T1000 (cell line): ENCODE measurements at regions not wholly inside any gene's neighbourhood (a gene's known extent, or its start where the extent isn't known, plus 50 kb on each side); places are given as distances from the start of the nearest gene placed in this dataset.

Experiments used
- DNase-seq: peaks from one replicate; lab custom pipeline; 2025; ENCODE audit warnings: mixed read lengths; lab: John Stamatoyannopoulos, UW

GRCh38 chr2:164439885-164440284 is 181.4 kb downstream of the GRB14 start:
- DNase-seq = no peak

GRCh38 chr2:164439235-164439634 is 182.0 kb downstream of the GRB14 start:
- DNase-seq = no peak

- no peak for DNase-seq
Observed at GRCh38 chr2:164438490-164439205, 182.6 kb downstream of the GRB14 start.

GRCh38 chr2:164436131-164436530 is 185.2 kb downstream of the GRB14 start:
- DNase-seq = no peak

GRCh38 chr2:164430166-164430783 is 191.0 kb downstream of the GRB14 start:
- peak; percentile 1 for DNase-seq

GRCh38 chr2:164429354-164429753 is 191.9 kb downstream of the GRB14 start:
- DNase-seq = no peak

GRCh38 chr2:164427111-164427510 is 194.2 kb downstream of the GRB14 start:
- DNase-seq = no peak

GRCh38 chr2:164420787-164421186 is 200.5 kb downstream of the GRB14 start:
- DNase-seq = no peak

- no peak for DNase-seq
Observed at GRCh38 chr2:164412831-164413230, 208.5 kb downstream of the GRB14 start.

- DNase-seq = no peak
Observed at GRCh38 chr2:164389411-164389810, 231.9 kb downstream of the GRB14 start.

GRCh38 chr2:164388511-164388910 is 232.8 kb downstream of the GRB14 start:
- no peak for DNase-seq

GRCh38 chr2:164386231-164386630 is 235.1 kb downstream of the GRB14 start:
- DNase-seq = no peak

GRCh38 chr2:164384434-164384833 is 236.8 kb downstream of the GRB14 start:
- no peak for DNase-seq

GRCh38 chr2:164371916-164372315 is 249.4 kb downstream of the GRB14 start:
- DNase-seq = no peak

- no peak for DNase-seq
Observed at GRCh38 chr2:164369366-164369765, 251.9 kb downstream of the GRB14 start.

GRCh38 chr2:164368896-164369295 is 252.4 kb downstream of the GRB14 start:
- DNase-seq = no peak

- no peak for DNase-seq
Observed at GRCh38 chr2:164363646-164364045, 257.6 kb downstream of the GRB14 start.

GRCh38 chr2:164351536-164351935 is 269.7 kb downstream of the GRB14 start:
- no peak for DNase-seq

GRCh38 chr2:164335947-164336346 is 285.3 kb downstream of the GRB14 start:
- DNase-seq = no peak

- no peak for DNase-seq
Observed at GRCh38 chr2:164335128-164335527, 286.2 kb downstream of the GRB14 start.

- no peak for DNase-seq
Observed at GRCh38 chr2:164328310-164328709, 293.0 kb downstream of the GRB14 start.

GRCh38 chr2:164323978-164324377 is 297.3 kb downstream of the GRB14 start:
- no peak for DNase-seq

- no peak for DNase-seq
Observed at GRCh38 chr2:164314148-164314547, 307.1 kb downstream of the GRB14 start.

GRCh38 chr2:164306872-164307271 is 314.4 kb downstream of the GRB14 start:
- DNase-seq = no peak
